ENCODE measurements at regions not wholly inside any gene's neighbourhood (a gene's known extent, or its start where the extent isn't known, plus 50 kb on each side); places are given as distances from the start of the nearest gene placed in this dataset.
A peak's percentile ranks its signal among the peaks of the same experiment; 100 is the strongest.

GRCh38 chr5:174533751-174534241 lies 190.6 kb upstream of the MSX2 start:
- H3K4me3 ChIP-seq (replicated peaks in 1 of 3; ENCODE audit: insufficient read depth in 1 of 3, low read depth in 1 of 3, low read length in 3 of 3): no peak overlapping the region
- BruUV-seq (replicated peaks): no TSS peak
- H3K79me2 ChIP-seq (ENCODE audit: control insufficient read depth, insufficient read depth, low read length): no peaks in the 10 kb centered on the region
- FAIRE-seq (no peak), DNase-seq (ENCODE audit: low read depth, low spot score) (no peak)
- dilution Hi-C loops (cut with MboI; ENCODE audit: extremely low pct_ligation_motif_present, low sequenced_read_pairs): no loop called here
- intact Hi-C loops (cut with micrococcal nuclease): no loop called here
- no peaks in the 10 kb centered on the region for H3K27me3 ChIP-seq (ENCODE audit: control insufficient read depth in 2 of 2, insufficient read depth in 2 of 2, low read length in 2 of 2)
- no peaks in the 10 kb centered on the region for H3K9me1 ChIP-seq (replicated peaks; ENCODE audit: control insufficient read depth, extremely low read depth, insufficient read depth, low read length)
- ChIA-PET CTCF (no interaction called here), POLR2A (no interaction called here)
- H4K20me1 ChIP-seq (replicated peaks; ENCODE audit: control insufficient read depth, extremely low read depth, insufficient read depth, low read length): no peaks in the 10 kb centered on the region
- TF ChIP-seq FOS (IDR thresholded peaks at IDR 0.05; ENCODE audit: borderline replicate concordance, insufficient read depth, low read length): peak; percentile 51
- no peak for TF ChIP-seq EZH2 (IDR thresholded peaks at IDR 0.05; ENCODE audit: borderline replicate concordance, low read depth, low read length, severe bottlenecking)
- no peak for TF ChIP-seq MAX (IDR thresholded peaks at IDR 0.05; ENCODE audit: insufficient read depth, insufficient read length)
- TF ChIP-seq POLR2A (IDR thresholded peaks at IDR 0.05; ENCODE audit: low read depth, low read length): no peak
- TF ChIP-seq JUN (IDR thresholded peaks at IDR 0.05; ENCODE audit: borderline replicate concordance, insufficient read depth, insufficient read length, low read depth): peak; percentile 21
- TF ChIP-seq CTCF (IDR thresholded peaks at IDR 0.05; ENCODE audit: extremely low read depth in 1 of 2, insufficient read depth in 1 of 2, low read depth in 1 of 2, low read length in 2 of 2): no peak
- TF ChIP-seq MYC (IDR thresholded peaks at IDR 0.05; ENCODE audit: low read depth, low read length): no peak
- peak overlapping the region; percentile 21 for H2AFZ ChIP-seq (ENCODE audit: low read depth, low read length)
- H3K4me2 ChIP-seq (ENCODE audit: insufficient read depth, low read length): peak overlapping the region; percentile 33
- no peaks in the 10 kb centered on the region for H3K9me3 ChIP-seq (replicated peaks; ENCODE audit: control insufficient read depth, insufficient read depth, low read length)
- peaks cover 23% of the 10 kb centered on the region for H3K4me1 ChIP-seq (ENCODE audit: control insufficient read depth, extremely low read depth, insufficient read depth, low read length)
- peak overlapping the region; percentile 7 for H3K27ac ChIP-seq (ENCODE audit: insufficient read depth, low read depth, low read length)
- H3K36me3 ChIP-seq (ENCODE audit: control insufficient read depth in 2 of 2, extremely low read depth in 1 of 2, insufficient read depth in 2 of 2, low read length in 2 of 2): no peaks in the 10 kb centered on the region
- no peak overlapping the region for H3K9ac ChIP-seq (replicated peaks; ENCODE audit: extremely low read depth, insufficient read depth, low read length)
